ENCODE measurements at regions not wholly inside any gene's neighbourhood (a gene's known extent, or its start where the extent isn't known, plus 50 kb on each side); places are given as distances from the start of the nearest gene placed in this dataset.

- WGBS (ENCODE audit: insufficient coverage), result 92% methylated on average over 3 of the region's 6 CpGs
- Mint-ChIP-seq H3K27ac (no peak overlapping the region), H3K27me3 (peaks cover 3% of the 10 kb centered on the region), H3K9me3 (ENCODE audit: insufficient read depth) (no peaks in the 10 kb centered on the region), H3K4me1 (no peaks in the 10 kb centered on the region), H3K4me3 (no peak overlapping the region)
- H3K27me3 ChIP-seq (replicated peaks in 1 of 4; ENCODE audit: control extremely low read depth in 1 of 4, control insufficient read depth in 3 of 4, insufficient read depth in 4 of 4, low read length in 3 of 4), result no peaks in the 10 kb centered on the region
- H3K9ac ChIP-seq (ENCODE audit: low read length), result no peak overlapping the region
- H3K4me2 ChIP-seq (replicated peaks; ENCODE audit: low read depth, low read length, poor library complexity, severe bottlenecking), result no peak overlapping the region
- H3K4me3 ChIP-seq (ENCODE audit: control extremely low read depth in 1 of 5, extremely low read depth in 1 of 5, insufficient read depth in 1 of 5, low read depth in 2 of 5, low read length in 4 of 5), result no peak overlapping the region
- no peaks in the 10 kb centered on the region for H3K9me3 ChIP-seq (ENCODE audit: control extremely low read depth in 1 of 3, control insufficient read depth in 2 of 3, insufficient read depth in 1 of 3, low read length in 2 of 3)
- no peaks in the 10 kb centered on the region for H4K20me1 ChIP-seq (ENCODE audit: control insufficient read depth, insufficient read depth, low read length, poor library complexity, severe bottlenecking)
- no peak overlapping the region for H3K27ac ChIP-seq (ENCODE audit: low read length in 2 of 2)
- H2AFZ ChIP-seq (ENCODE audit: insufficient read depth, low read depth, low read length, poor library complexity, severe bottlenecking), result no peak overlapping the region
- no peaks in the 10 kb centered on the region for H3K4me1 ChIP-seq (ENCODE audit: control insufficient read depth in 2 of 2, insufficient read depth in 2 of 2, low read length in 2 of 2)
- H3K79me2 ChIP-seq (ENCODE audit: control insufficient read depth, insufficient read depth, low read length), result no peaks in the 10 kb centered on the region
- CTCF ChIA-PET, result interaction anchor here (0.6 kb wide), 1 partner anchor 105 kb away, joined by 3 read pairs; no protein-coding TSS in a partner anchor
- POLR2A ChIA-PET, result no interaction called here
- TF ChIP-seq EZH2 (IDR thresholded peaks at IDR 0.05; ENCODE audit: borderline replicate concordance, insufficient read depth, low read depth, low read length, poor library complexity, severe bottlenecking), result no peak
- TF ChIP-seq CTCF (IDR thresholded peaks at IDR 0.05), result no peak
- ATAC-seq (ENCODE audit: low read depth) (no peak), DNase-seq (no peak)
- H3K36me3 ChIP-seq (replicated peaks in 1 of 2; ENCODE audit: control extremely low read depth in 1 of 2, control insufficient read depth in 1 of 2, extremely low read depth in 1 of 2, insufficient read depth in 2 of 2, low read length in 1 of 2), result no peaks in the 10 kb centered on the region
- intact Hi-C loops (cut with micrococcal nuclease), result no loop called here
These were observed 176.9 kb upstream of the WWC1 start for GRCh38 chr5:168114444-168115017.

GRCh38 chr5:168117469-168117868 is 174.0 kb upstream of the WWC1 start:
- no peak overlapping the region for H3K27ac Mint-ChIP-seq

More at GRCh38 chr5:168117469-168117868, 174.0 kb upstream of the WWC1 start:
- DNase-seq, result no peak
- no peaks in the 10 kb centered on the region for H3K36me3 ChIP-seq (replicated peaks in 1 of 2; ENCODE audit: control extremely low read depth in 1 of 2, control insufficient read depth in 1 of 2, extremely low read depth in 1 of 2, insufficient read depth in 2 of 2, low read length in 1 of 2)
- H3K27me3 ChIP-seq (replicated peaks in 1 of 4; ENCODE audit: control extremely low read depth in 1 of 4, control insufficient read depth in 3 of 4, insufficient read depth in 4 of 4, low read length in 3 of 4), result no peaks in the 10 kb centered on the region
- TF ChIP-seq CTCF (IDR thresholded peaks at IDR 0.05) (no peak), EZH2 (IDR thresholded peaks at IDR 0.05; ENCODE audit: borderline replicate concordance, insufficient read depth, low read depth, low read length, poor library complexity, severe bottlenecking) (no peak)
- no peak for ATAC-seq (ENCODE audit: low read depth)
- H3K27ac ChIP-seq (ENCODE audit: low read length in 2 of 2), result no peak overlapping the region
- no peaks in the 10 kb centered on the region for H3K9me3 ChIP-seq (ENCODE audit: control extremely low read depth in 1 of 3, control insufficient read depth in 2 of 3, insufficient read depth in 1 of 3, low read length in 2 of 3)
- H3K4me1 Mint-ChIP-seq, result no peaks in the 10 kb centered on the region
- no peaks in the 10 kb centered on the region for H3K9me3 Mint-ChIP-seq (ENCODE audit: insufficient read depth)
- H3K27me3 Mint-ChIP-seq, result no peaks in the 10 kb centered on the region
- no peak overlapping the region for H3K4me3 Mint-ChIP-seq
- ChIA-PET CTCF (interaction anchor here (0.6 kb wide), 1 partner anchor 1363 kb away, joined by 7 read pairs; no protein-coding TSS in a partner anchor), POLR2A (no interaction called here)
- intact Hi-C loops (cut with micrococcal nuclease), result no loop called here
- no peaks in the 10 kb centered on the region for H3K4me1 ChIP-seq (ENCODE audit: control insufficient read depth in 2 of 2, insufficient read depth in 2 of 2, low read length in 2 of 2)
- no peak overlapping the region for H2AFZ ChIP-seq (ENCODE audit: insufficient read depth, low read depth, low read length, poor library complexity, severe bottlenecking)
- H3K4me2 ChIP-seq (replicated peaks; ENCODE audit: low read depth, low read length, poor library complexity, severe bottlenecking), result no peak overlapping the region
- H3K9ac ChIP-seq (ENCODE audit: low read length), result no peak overlapping the region
- no peaks in the 10 kb centered on the region for H3K79me2 ChIP-seq (ENCODE audit: control insufficient read depth, insufficient read depth, low read length)
- H3K4me3 ChIP-seq (ENCODE audit: control extremely low read depth in 1 of 5, extremely low read depth in 1 of 5, insufficient read depth in 1 of 5, low read depth in 2 of 5, low read length in 4 of 5), result no peak overlapping the region
- no peaks in the 10 kb centered on the region for H4K20me1 ChIP-seq (ENCODE audit: control insufficient read depth, insufficient read depth, low read length, poor library complexity, severe bottlenecking)
- WGBS (ENCODE audit: insufficient coverage), result 100% methylated on average over 2 of the region's 5 CpGs
